ENCODE measurements at regions not wholly inside any gene's neighbourhood (a gene's known extent, or its start where the extent isn't known, plus 50 kb on each side); places are given as distances from the start of the nearest gene placed in this dataset.
"Not testable (repeated sequence)": the region's sequence is repeated elsewhere in the genome, so short reads cannot be mapped to it uniquely, and the experiment has no call there.

DNA sequence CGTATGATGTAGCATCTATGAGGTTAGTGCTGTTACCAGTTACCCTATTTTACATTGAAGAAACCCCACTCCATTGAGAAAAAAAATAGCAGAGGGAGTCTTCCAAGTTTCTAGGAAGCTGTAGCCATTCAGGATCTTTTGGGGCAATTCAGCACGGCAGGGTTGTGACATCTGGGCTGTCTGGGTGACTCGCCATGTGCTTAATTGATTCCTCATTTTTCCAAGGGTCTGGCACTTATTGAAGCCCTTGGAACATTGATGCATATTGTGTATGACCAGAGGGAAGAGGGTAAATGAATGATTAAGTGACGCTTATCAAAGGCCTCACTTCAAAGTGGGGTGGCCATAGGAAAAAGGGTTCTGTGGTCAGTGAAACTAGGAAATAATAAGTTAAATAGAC is 248.7 kb downstream of the ARHGAP12 start:
- DNase-seq, result no peak

- no peak for DNase-seq
Measured at GRCh38 chr10:31678575-31679516, 249.8 kb downstream of the ARHGAP12 start.

- DNase-seq, result peak in 1 of 14 donors; percentile 54
Measured at GRCh38 chr10:31678139-31678536, 250.5 kb downstream of the ARHGAP12 start.

DNA sequence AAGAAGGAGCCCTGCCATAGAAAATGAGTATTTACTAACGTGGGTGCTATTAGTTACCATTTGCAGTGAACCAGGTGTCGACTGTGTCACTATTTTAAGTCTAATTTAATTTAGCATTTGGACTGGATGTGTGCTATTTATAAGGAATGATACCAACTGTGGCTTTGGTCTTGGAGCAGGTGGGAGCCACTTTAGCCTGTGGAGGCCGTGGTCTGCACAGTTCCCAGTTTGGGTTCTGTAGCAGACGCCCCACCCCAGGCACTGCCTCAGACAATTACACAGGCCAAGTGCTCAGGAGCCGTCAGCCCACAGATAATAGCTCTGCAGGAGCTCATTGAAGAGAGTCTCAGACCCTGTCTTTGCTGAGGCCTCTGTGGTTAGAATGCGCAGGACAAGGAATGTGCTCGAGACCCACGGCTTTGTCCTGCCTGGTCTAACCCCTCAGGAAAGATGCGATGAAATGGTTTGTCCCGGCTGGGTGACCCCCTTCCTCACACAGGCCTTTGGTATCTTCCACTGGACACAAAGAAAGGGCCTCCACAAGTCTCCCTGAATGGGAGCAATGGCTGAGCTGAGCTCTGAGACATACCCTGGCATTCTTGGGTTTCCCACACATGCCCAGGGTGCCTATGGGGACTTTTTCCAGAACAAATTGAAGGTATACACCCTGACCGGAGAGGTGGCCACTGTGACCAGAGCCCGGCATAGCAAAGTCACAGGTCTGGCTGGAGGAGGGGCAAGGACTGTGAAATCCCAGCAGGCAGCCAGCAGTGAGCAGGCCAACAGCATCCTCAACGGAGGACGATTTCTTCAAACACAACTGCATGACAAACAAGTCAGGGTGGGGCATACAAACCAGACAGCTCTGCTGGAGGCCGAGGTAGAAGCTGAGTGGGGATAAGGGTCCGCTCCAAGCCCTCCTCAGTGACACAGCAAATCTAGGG is 251.2 kb downstream of the ARHGAP12 start:
- peak in 2 of 14 donors; percentile 21 to 29 for DNase-seq

GRCh38 chr10:31675726-31676125 is 252.9 kb downstream of the ARHGAP12 start:
- no peak for DNase-seq

DNA sequence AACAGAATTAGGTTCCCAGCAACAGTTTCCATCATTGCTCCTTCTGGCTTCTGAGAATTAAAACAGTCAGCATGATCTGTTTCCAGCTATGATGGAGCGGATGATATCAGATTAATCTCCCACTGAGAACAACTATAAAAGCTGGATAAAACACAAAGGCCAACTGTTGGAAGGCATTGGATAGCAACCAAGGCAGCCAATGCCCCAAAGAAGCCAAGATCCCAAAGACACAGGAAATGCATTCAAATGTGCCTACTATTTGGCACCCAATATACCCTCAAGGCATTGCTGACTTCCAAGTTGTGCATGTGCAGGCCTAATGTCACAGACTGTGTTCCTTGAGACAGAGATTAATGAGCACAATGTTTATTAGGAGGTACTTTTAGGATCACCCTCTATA is 259.3 kb downstream of the ARHGAP12 start:
- DNase-seq, result peak in 10 of 14 donors; percentile 20 to 64 (median 33)

GRCh38 chr10:31668326-31668725 is 260.3 kb downstream of the ARHGAP12 start:
- no peak for DNase-seq

DNA sequence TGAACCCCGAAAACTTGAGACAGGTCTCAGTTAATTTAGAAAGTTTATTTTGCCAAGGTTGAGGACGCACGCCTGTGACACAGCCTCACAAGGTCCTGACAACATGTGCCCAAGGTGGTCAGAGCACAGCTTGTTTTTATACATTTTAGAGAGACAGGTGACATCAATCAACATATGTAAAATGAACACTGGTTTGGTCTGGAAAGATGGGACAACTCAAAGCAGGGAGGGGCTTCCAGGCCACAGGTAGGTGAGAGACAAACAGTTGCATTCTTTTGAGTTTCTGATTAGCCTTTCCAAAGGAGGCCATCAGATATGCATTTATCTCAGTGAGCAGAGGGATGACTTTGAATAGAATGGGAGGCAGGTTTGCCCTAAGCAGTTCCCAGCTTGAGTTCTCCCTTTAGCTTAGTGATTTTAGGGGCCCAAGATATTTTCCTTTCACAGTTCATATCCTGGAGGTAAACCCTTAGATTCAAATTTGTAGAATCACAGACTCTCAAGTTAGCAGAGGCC is 262.8 kb downstream of the ARHGAP12 start:
- DNase-seq, result not testable (repeated sequence)

- no peak for DNase-seq
Measured at GRCh38 chr10:31664803-31665202, 263.8 kb downstream of the ARHGAP12 start.

DNA sequence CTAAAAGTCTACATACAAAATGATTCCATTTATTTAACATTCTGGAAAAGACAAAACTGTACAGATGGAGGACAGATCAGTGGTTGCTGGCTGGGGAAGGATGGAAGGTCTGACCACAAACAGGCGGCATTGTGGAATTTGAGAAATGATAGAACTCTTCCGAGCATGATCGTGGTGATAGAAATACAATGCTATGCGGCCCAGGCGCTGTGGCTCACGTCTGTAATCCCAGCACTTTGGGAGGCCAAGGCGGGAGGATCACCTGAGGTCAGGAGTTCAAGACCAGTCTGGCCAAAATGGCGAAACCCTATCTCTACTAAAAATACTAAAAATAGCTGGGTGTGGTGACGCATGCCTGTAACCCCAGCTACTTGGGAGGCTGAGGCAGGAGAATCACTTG is 264.6 kb downstream of the ARHGAP12 start:
- not testable (repeated sequence) for DNase-seq

GRCh38 chr10:31660300-31660699 is 268.3 kb downstream of the ARHGAP12 start:
- DNase-seq, result no peak

DNA sequence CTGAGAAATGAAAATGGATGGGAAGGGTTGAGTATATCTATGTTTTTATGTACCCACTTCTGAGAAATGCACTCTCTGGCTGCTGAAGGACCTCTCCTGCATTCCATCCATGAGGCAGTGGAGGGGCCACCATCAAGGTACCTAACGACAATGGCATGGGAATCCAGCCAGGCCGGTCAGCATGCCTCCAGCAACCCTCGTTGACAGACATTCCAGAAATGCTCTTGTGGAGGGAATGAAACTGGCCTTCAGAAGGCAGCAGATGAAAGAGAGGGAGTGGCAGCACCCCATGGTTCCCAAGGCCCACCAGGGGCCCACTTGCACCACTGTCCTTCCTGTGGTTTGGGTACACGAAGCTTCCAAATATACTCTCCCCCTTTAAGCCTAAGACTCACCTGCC is 269.0 kb downstream of the ARHGAP12 start:
- no peak for DNase-seq

- no peak for DNase-seq
Measured at GRCh38 chr10:31657434-31657872, 271.2 kb downstream of the ARHGAP12 start.

- DNase-seq, result no peak
Measured at GRCh38 chr10:31656851-31657433, 271.7 kb downstream of the ARHGAP12 start.

DNA sequence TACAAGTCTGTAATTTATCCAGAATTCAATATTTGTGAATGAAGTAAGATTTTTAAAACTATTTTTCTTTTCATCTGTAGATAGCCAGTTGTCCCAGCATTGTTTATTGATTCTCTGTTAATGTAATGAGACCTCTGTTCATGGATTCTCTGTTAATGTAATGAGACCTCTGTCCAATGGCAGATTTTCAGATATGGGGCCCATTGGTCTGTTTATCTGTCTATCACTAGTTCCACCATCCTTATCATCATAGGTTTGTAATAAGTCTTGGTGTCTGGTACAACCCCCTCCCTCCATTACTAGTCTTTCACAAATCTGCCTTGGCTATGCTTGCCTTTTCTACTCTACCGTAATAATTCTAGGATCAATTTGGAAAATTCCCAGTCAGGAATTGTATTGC is 276.6 kb downstream of the ARHGAP12 start:
- no peak for DNase-seq

- peak in 9 of 14 donors; percentile 5 to 72 (median 33) for DNase-seq
Measured at GRCh38 chr10:31650010-31650409, 278.6 kb downstream of the ARHGAP12 start.

- no peak for DNase-seq
Measured at GRCh38 chr10:31648966-31649365, 279.7 kb downstream of the ARHGAP12 start.

GRCh38 chr10:31647861-31648260 is 280.8 kb downstream of the ARHGAP12 start:
- DNase-seq, result no peak

DNA sequence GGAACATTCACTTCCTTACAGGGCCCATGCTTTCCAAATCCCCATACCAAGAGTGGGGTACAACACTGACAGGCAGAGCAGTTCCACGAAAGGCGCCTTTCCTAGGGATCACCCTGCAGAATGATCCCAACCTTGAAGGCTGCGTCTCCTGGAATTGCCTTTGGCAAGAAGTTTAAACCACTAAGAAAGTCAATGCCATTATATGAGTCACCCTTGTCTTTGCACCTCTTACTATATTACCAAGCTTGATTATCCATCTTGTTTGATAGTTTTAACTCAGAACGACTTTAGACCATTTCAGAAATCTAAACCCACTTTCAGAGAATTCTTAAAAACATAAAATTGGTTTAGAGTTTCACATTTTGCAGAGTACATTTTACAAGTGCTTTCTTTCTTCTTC is 282.1 kb downstream of the ARHGAP12 start:
- no peak for DNase-seq

- no peak for DNase-seq
Measured at GRCh38 chr10:31645786-31646185, 282.8 kb downstream of the ARHGAP12 start.

DNA sequence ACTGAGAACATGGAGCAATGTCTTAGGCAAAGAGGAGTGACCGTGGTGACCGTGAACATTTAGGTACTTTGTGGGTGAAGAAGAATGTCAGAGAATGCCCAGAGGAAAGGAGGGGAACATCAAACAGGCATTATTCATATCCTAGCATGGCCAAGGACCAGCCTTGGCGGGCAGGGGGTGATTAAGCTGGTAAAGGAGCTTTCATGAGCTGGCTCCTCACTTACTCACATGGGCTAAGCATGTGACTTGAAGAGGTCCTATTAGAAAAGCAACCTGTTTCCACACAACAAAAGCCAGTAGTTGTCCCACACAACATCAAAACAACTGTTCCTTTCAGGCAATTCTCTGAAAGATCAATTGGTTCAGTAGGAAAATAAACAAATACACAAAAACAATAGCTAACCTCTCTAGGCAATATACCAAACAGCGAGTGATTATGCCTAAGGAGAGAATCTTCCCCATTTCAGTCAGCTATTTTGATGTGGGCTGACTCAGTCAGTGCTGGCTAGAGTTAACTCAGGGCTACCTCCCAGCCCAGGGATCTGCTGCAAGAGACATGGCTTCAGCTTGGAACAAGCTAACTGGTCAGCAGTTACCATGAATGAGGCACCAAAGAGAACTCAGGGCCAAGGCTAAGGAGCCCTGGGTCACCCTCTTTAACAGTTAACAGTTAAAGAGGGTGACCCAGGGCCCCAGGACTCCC is 283.5 kb downstream of the ARHGAP12 start:
- no peak for DNase-seq

- no peak for DNase-seq
Measured at GRCh38 chr10:31642281-31642680, 286.4 kb downstream of the ARHGAP12 start.
